ENCODE measurements at regions not wholly inside any gene's neighbourhood (a gene's known extent, or its start where the extent isn't known, plus 50 kb on each side); places are given as distances from the start of the nearest gene placed in this dataset.

DNA sequence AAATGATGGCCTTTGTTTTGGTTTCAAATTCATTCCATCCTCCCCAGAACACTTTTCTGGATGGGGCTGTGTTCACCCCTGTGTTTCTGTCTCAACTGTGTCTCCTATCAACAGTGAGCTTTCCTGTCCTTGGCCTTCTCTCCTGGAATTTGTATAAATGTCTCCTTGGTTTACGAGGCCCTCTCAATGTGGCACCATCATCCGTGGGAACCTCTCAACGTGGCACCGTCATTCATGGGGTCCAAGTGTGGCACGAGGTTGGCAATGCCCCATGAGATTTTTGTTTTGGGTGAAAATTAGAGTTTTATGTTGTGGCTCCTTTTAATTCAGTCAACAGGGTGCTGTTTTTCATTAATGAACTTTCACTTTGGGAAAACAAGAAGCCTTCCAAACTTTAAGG lies 280.7 kb upstream of the SALL3 start:
- WGBS, result 95% methylated on average over 5 of the region's 5 CpGs
- Histone ChIP-seq H3K27me3 (ENCODE audit: control insufficient read depth in 2 of 2, insufficient read depth in 1 of 2, low read length in 1 of 2) (peaks cover 0 to 7% of the 10 kb centered on the region in 2 donors), H3K4me1 (ENCODE audit: control insufficient read depth in 2 of 2, insufficient read depth in 2 of 2, low read length in 2 of 2) (no peaks in the 10 kb centered on the region), H3K4me3 (ENCODE audit: low read length in 2 of 2) (no peak overlapping the region), H3K27ac (ENCODE audit: low read depth in 1 of 2, low read length in 1 of 2) (no peak overlapping the region), H3K9me3 (ENCODE audit: control insufficient read depth in 2 of 2, insufficient read depth in 1 of 2, low read length in 1 of 2) (no peaks in the 10 kb centered on the region), H3K36me3 (ENCODE audit: control insufficient read depth in 2 of 2, insufficient read depth in 2 of 2, low read length in 1 of 2) (no peaks in the 10 kb centered on the region)
- DNase-seq (ENCODE audit: low read depth in 6 of 9, low spot score in 9 of 9), result no peak

DNA sequence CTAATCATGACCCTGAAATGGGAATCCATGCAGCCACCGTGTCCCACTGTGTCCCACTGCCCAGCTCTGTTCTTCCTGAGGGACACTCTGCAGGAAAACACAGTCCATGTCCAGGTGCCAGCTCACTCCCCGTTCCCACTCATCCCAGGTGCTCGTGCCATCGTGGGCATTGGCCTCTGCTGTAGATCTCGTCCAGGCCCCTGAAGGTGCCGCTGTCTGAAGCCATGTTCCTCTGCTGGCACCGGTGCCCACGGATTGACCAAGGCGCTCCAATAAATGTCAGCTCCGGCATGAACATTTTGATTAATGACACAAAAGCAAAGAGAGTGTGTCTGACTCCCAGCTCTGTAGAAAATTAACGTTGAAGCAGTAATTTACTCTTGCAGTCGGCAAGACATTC lies 280.1 kb upstream of the SALL3 start:
- 91% methylated on average over 12 of the region's 12 CpGs for WGBS
- Histone ChIP-seq H3K9me3 (ENCODE audit: control insufficient read depth in 2 of 2, insufficient read depth in 1 of 2, low read length in 1 of 2) (no peaks in the 10 kb centered on the region), H3K36me3 (ENCODE audit: control insufficient read depth in 2 of 2, insufficient read depth in 2 of 2, low read length in 1 of 2) (no peaks in the 10 kb centered on the region), H3K4me1 (ENCODE audit: control insufficient read depth in 2 of 2, insufficient read depth in 2 of 2, low read length in 2 of 2) (no peaks in the 10 kb centered on the region), H3K27ac (ENCODE audit: low read depth in 1 of 2, low read length in 1 of 2) (no peak overlapping the region), H3K27me3 (ENCODE audit: control insufficient read depth in 2 of 2, insufficient read depth in 1 of 2, low read length in 1 of 2) (peaks cover 0 to 7% of the 10 kb centered on the region in 2 donors), H3K4me3 (ENCODE audit: low read length in 2 of 2) (no peak overlapping the region)
- DNase-seq (ENCODE audit: low read depth in 6 of 9, low spot score in 9 of 9), result no peak

DNA sequence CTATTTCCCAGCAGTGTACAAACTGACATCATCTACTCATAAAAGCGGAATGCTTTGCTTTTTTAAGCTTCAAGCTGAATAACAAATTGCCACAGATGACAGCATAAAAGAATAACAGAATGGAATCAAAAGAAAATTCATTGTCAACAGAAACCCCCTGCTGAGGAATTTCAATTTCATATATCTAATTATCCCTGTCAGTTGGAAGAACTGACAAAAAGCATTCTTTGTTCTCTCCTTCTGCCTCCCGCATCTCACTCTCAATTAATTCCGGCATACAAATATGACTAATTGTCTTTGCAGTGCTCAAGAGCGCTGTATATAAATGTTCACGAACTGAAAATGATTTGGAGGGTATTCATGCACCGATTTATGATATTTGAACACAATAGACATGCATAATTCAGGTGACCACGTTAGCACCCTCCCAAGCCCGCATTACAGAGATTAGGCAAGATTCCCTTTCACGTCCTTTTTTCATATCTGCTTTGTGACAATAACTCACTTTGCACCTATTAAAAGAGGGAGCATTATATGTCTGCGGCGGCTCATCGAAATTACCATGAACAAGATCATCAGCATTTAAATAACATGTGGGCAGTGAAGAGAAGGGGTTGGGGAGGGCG lies 277.7 kb upstream of the SALL3 start:
- Histone ChIP-seq H3K9me3 (ENCODE audit: control insufficient read depth in 2 of 2, insufficient read depth in 1 of 2, low read length in 1 of 2) (no peaks in the 10 kb centered on the region), H3K27ac (ENCODE audit: low read depth in 1 of 2, low read length in 1 of 2) (no peak overlapping the region), H3K27me3 (ENCODE audit: control insufficient read depth in 2 of 2, insufficient read depth in 1 of 2, low read length in 1 of 2) (peaks cover 0 to 7% of the 10 kb centered on the region in 2 donors), H3K4me3 (ENCODE audit: low read length in 2 of 2) (no peak overlapping the region), H3K4me1 (ENCODE audit: control insufficient read depth in 2 of 2, insufficient read depth in 2 of 2, low read length in 2 of 2) (no peaks in the 10 kb centered on the region), H3K36me3 (ENCODE audit: control insufficient read depth in 2 of 2, insufficient read depth in 2 of 2, low read length in 1 of 2) (no peaks in the 10 kb centered on the region)
- WGBS, result 77% methylated on average over 13 of the region's 13 CpGs
- no peak for DNase-seq (ENCODE audit: low read depth in 6 of 9, low spot score in 9 of 9)

DNA sequence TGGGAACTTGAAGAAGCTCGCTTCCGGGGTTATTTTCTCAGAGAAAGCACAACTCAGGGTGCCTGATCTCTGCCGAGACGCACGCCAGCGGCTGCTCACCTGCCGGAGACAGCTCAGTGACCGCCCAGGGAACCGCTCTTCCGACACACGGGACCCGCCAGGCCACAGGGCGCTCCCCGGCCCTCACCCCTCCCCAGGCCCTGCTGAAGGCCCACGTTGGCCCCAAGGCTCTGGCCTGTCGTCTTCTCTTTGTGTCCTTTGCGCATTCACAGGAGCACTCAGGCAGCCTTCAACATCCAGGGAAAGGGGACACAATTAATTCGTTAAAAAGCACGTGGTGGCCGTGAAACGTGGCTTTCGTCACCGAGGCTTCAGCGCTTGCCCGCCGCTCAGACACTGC lies 276.3 kb upstream of the SALL3 start:
- H3K27me3 ChIP-seq (ENCODE audit: control insufficient read depth in 2 of 2, insufficient read depth in 1 of 2, low read length in 1 of 2), result peaks cover 0 to 7% of the 10 kb centered on the region in 2 donors
- WGBS, result 93% methylated on average over 26 of the region's 26 CpGs
- no peak for DNase-seq (ENCODE audit: low read depth in 6 of 9, low spot score in 9 of 9)
- H3K27ac ChIP-seq (ENCODE audit: low read depth in 1 of 2, low read length in 1 of 2), result no peak overlapping the region
- no peaks in the 10 kb centered on the region for H3K36me3 ChIP-seq (ENCODE audit: control insufficient read depth in 2 of 2, insufficient read depth in 2 of 2, low read length in 1 of 2)
- no peak overlapping the region for H3K4me3 ChIP-seq (ENCODE audit: low read length in 2 of 2)
- no peaks in the 10 kb centered on the region for H3K4me1 ChIP-seq (ENCODE audit: control insufficient read depth in 2 of 2, insufficient read depth in 2 of 2, low read length in 2 of 2)
- peaks cover 0 to under 1% of the 10 kb centered on the region in 2 donors for H3K9me3 ChIP-seq (ENCODE audit: control insufficient read depth in 2 of 2, insufficient read depth in 1 of 2, low read length in 1 of 2)

DNA sequence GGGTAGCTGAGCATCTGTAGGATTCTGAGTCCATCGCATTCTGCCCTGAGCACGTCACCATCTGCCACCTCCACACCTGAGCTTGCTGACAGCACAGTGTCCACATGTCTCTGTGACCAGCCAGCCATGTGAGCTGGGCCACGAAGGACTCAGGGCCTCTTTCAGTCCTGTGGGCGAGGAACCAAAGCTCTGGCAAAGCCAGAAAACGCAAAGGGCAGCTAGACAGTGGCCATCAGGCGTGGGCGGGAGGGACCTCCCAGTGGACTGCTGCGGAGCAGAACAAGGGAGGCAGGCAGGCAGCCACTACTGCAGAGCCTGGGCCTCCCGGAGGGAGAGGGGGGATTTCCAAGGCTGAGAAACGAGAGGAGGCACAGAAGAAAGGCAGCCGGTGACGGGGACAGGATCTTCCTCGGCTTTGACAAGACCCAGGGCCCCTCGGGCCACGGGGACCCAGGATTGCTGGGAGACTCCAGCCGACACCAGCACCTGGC lies 274.6 kb upstream of the SALL3 start:
- peaks cover 0 to 7% of the 10 kb centered on the region in 2 donors for H3K27me3 ChIP-seq (ENCODE audit: control insufficient read depth in 2 of 2, insufficient read depth in 1 of 2, low read length in 1 of 2)
- H3K36me3 ChIP-seq (ENCODE audit: control insufficient read depth in 2 of 2, insufficient read depth in 2 of 2, low read length in 1 of 2), result no peaks in the 10 kb centered on the region
- no peaks in the 10 kb centered on the region for H3K4me1 ChIP-seq (ENCODE audit: control insufficient read depth in 2 of 2, insufficient read depth in 2 of 2, low read length in 2 of 2)
- WGBS, result 87% methylated on average over 16 of the region's 16 CpGs
- DNase-seq (ENCODE audit: low read depth in 6 of 9, low spot score in 9 of 9), result no peak
- H3K9me3 ChIP-seq (ENCODE audit: control insufficient read depth in 2 of 2, insufficient read depth in 1 of 2, low read length in 1 of 2), result peaks cover 1 to 6% of the 10 kb centered on the region in 2 donors
- H3K27ac ChIP-seq (ENCODE audit: low read depth in 1 of 2, low read length in 1 of 2), result no peak overlapping the region
- no peak overlapping the region for H3K4me3 ChIP-seq (ENCODE audit: low read length in 2 of 2)

DNA sequence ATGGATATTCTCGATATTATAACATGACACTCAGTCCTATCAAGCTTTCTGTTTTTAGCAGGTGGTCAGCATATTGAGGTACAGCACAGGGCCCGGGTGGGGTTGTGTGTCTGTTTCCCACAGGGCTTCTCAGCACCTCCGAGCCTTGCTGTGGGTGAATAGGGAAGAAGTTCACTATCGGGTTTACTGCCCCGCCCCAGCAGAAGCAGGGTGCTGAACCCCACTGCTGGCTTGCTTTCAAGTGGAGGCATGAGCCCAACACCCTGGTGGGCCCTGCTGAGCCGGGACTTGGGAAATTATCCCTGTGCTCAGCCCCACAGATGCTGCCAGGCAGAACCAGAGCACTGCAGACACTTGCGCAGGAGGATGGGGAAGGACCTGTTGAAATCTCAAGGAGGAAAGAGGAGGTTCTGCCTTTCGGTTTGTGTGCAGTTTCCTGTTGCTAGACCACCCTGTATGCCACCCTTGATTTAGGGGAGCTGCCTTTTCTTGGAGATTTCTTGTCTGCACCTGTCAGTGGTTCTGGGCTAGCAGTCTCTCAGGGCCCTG lies 270.3 kb upstream of the SALL3 start:
- Histone ChIP-seq H3K4me3 (ENCODE audit: low read length in 2 of 2) (no peak overlapping the region), H3K27ac (ENCODE audit: low read depth in 1 of 2, low read length in 1 of 2) (no peak overlapping the region), H3K27me3 (ENCODE audit: control insufficient read depth in 2 of 2, insufficient read depth in 1 of 2, low read length in 1 of 2) (no peaks in the 10 kb centered on the region), H3K36me3 (ENCODE audit: control insufficient read depth in 2 of 2, insufficient read depth in 2 of 2, low read length in 1 of 2) (no peaks in the 10 kb centered on the region), H3K4me1 (ENCODE audit: control insufficient read depth in 2 of 2, insufficient read depth in 2 of 2, low read length in 2 of 2) (no peaks in the 10 kb centered on the region), H3K9me3 (ENCODE audit: control insufficient read depth in 2 of 2, insufficient read depth in 1 of 2, low read length in 1 of 2) (peaks cover 1 to 6% of the 10 kb centered on the region in 2 donors)
- DNase-seq (ENCODE audit: low read depth in 6 of 9, low spot score in 9 of 9), result no peak
- 91% methylated on average over 8 of the region's 8 CpGs for WGBS

DNA sequence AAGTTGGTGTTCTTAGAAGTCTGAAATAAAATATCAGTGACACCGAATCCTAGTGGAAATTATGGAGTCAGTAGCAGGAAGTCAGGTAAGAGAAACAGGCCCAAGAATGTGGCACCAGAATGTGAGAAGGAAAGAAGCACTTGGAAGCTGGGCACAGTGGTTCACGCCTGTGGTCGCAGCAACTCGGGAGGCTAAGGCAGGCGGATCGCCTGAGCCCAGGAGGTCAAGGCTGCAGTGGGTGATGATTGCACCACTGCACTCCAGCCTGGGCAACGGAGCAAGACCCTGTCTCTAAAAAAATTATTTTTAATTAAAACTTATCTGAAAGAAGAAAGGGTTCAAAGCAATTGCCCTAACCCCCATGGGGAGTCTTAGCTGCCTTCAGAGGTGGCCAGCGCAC lies 268.3 kb upstream of the SALL3 start:
- 90% methylated on average over 8 of the region's 8 CpGs for WGBS
- Histone ChIP-seq H3K36me3 (ENCODE audit: control insufficient read depth in 2 of 2, insufficient read depth in 2 of 2, low read length in 1 of 2) (no peaks in the 10 kb centered on the region), H3K27me3 (ENCODE audit: control insufficient read depth in 2 of 2, insufficient read depth in 1 of 2, low read length in 1 of 2) (no peaks in the 10 kb centered on the region), H3K27ac (ENCODE audit: low read depth in 1 of 2, low read length in 1 of 2) (no peak overlapping the region), H3K4me1 (ENCODE audit: control insufficient read depth in 2 of 2, insufficient read depth in 2 of 2, low read length in 2 of 2) (no peaks in the 10 kb centered on the region), H3K9me3 (ENCODE audit: control insufficient read depth in 2 of 2, insufficient read depth in 1 of 2, low read length in 1 of 2) (peaks cover 1 to 6% of the 10 kb centered on the region in 2 donors), H3K4me3 (ENCODE audit: low read length in 2 of 2) (no peak overlapping the region)
- DNase-seq (ENCODE audit: low read depth in 6 of 9, low spot score in 9 of 9), result no peak

DNA sequence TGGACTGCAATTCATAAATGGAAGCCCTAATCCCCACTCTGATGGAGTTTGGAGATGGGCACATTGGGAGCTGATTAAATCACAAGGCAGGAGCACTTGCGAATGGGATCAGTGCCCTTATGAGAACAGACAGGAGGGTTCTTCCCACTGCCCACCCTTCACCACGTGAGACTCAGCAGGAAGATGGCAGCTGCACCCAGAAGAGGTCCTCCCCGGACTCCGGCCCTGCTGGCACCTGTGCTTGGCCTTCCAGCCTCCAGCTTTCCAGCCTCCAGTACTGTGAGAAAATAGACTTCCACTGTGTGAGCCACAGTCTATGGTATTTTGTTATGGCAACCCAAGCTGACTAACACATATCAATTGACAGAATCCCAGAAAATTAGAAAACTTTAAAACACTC lies 267.6 kb upstream of the SALL3 start:
- 81% methylated on average over 4 of the region's 4 CpGs for WGBS
- H3K9me3 ChIP-seq (ENCODE audit: control insufficient read depth in 2 of 2, insufficient read depth in 1 of 2, low read length in 1 of 2), result peaks cover 1 to 6% of the 10 kb centered on the region in 2 donors
- no peak overlapping the region for H3K4me3 ChIP-seq (ENCODE audit: low read length in 2 of 2)
- no peaks in the 10 kb centered on the region for H3K4me1 ChIP-seq (ENCODE audit: control insufficient read depth in 2 of 2, insufficient read depth in 2 of 2, low read length in 2 of 2)
- no peaks in the 10 kb centered on the region for H3K27me3 ChIP-seq (ENCODE audit: control insufficient read depth in 2 of 2, insufficient read depth in 1 of 2, low read length in 1 of 2)
- DNase-seq (ENCODE audit: low read depth in 6 of 9, low spot score in 9 of 9), result no peak
- H3K36me3 ChIP-seq (ENCODE audit: control insufficient read depth in 2 of 2, insufficient read depth in 2 of 2, low read length in 1 of 2), result no peaks in the 10 kb centered on the region
- no peak overlapping the region for H3K27ac ChIP-seq (ENCODE audit: low read depth in 1 of 2, low read length in 1 of 2)

DNA sequence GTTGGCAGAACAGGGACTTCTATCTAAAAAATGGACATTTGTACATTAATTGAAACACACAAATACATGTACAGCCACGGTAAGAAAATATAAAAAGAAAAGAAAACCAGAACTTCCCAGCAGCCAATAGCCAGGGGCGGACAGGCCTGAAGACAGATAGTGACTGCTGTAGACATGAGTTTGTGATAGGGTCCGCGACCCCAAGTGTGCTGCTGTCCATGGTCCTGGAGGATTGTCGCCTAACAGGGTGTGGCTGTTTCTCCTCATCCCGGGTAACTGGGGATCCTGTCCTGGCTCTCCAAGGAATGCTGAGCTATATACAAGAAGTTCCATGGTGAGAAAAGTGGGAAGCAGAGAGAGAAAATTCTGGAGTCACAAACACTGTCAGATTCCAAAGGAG lies 266.5 kb upstream of the SALL3 start:
- H3K4me3 ChIP-seq (ENCODE audit: low read length in 2 of 2), result no peak overlapping the region
- no peaks in the 10 kb centered on the region for H3K27me3 ChIP-seq (ENCODE audit: control insufficient read depth in 2 of 2, insufficient read depth in 1 of 2, low read length in 1 of 2)
- DNase-seq (ENCODE audit: low read depth in 6 of 9, low spot score in 9 of 9), result peak in 3 of 9 donors; percentile 6 to 23 (median 14)
- H3K27ac ChIP-seq (ENCODE audit: low read depth in 1 of 2, low read length in 1 of 2), result no peak overlapping the region
- no peaks in the 10 kb centered on the region for H3K4me1 ChIP-seq (ENCODE audit: control insufficient read depth in 2 of 2, insufficient read depth in 2 of 2, low read length in 2 of 2)
- WGBS, result 30% methylated on average over 6 of the region's 6 CpGs
- H3K36me3 ChIP-seq (ENCODE audit: control insufficient read depth in 2 of 2, insufficient read depth in 2 of 2, low read length in 1 of 2), result no peaks in the 10 kb centered on the region
- H3K9me3 ChIP-seq (ENCODE audit: control insufficient read depth in 2 of 2, insufficient read depth in 1 of 2, low read length in 1 of 2), result peaks cover 1 to 13% of the 10 kb centered on the region in 2 donors

Measured in thymus (tissue), 11 donors.